NCI-H2171 (cell line): ENCODE measurements at regions not wholly inside any gene's neighbourhood (a gene's known extent, or its start where the extent isn't known, plus 50 kb on each side); places are given as distances from the start of the nearest gene placed in this dataset.
"Not testable (repeated sequence)": the region's sequence is repeated elsewhere in the genome, so short reads cannot be mapped to it uniquely, and the experiment has no call there.

Experiments
- DNase-seq: peaks from one replicate; lab custom pipeline; 2025; lab: John Stamatoyannopoulos, UW

DNA sequence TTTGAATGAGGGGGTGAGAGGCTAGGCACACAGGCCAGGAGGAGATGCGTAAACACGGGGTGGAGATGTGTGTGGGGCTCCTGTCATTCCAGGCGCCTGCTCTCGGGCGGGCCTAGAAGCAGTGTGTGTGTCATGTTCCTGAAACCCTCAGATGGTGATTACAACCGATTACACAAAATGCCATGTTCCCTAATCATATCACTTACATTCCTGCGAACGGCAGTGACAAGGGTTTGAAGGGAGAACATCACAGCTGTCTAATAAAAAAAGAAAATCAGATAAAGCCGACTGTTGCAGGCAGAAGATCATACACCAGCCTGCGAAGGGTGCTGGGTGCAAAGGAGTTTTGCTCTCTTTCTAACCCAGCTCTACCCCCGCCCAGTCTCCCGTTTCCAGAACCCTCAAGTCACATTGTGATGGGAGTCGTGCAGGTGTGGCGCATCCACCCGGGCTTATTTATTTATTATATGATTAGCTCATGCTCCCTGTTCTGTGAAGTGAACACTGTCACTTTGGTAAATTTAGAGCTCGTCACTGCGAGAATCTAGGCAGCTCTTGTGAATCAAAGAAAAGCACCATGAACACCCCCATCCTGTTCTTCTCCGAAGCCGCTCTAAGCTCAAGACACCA lies 140.3 kb downstream of the NR2F2 start:
- DNase-seq = no peak

DNA sequence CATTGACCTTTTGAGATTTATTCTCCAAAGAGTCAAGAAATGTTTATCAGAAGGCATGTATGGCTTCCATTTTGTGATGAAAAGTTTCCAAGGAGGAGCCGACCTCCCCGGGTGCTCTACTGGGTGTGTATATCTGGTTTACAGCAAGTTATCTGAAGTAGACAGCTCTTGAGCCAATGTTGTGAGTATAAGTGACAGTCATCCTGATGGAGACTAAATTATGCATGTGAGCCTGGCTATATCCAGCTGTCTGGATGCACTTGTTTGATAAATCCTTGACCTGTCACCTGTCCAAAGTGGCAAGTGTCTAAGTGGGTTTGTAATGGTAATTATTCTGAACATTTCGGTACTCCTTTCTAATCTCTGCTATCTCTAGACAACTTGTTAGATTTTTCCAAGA lies 142.2 kb downstream of the NR2F2 start:
- DNase-seq = no peak

DNA sequence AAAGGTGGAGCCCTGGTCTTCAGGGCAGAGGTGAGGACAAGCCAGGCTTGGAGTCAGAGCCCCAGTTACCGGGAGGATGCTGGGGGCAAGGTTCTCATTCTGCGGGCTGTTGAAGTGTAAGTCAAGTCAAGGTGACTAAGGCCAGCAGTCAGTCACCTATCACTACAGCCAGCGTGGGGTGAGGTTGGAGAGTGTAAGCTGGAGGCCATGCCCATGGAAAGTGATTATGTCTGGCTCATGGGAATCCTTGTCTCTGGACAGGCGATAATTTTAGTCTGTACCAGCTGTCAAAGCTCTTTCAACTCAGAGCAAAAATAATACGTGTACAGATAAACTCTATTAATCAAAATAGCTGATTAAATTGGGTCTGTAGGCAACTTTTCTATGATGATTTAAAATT lies 143.1 kb downstream of the NR2F2 start:
- DNase-seq = no peak

DNA sequence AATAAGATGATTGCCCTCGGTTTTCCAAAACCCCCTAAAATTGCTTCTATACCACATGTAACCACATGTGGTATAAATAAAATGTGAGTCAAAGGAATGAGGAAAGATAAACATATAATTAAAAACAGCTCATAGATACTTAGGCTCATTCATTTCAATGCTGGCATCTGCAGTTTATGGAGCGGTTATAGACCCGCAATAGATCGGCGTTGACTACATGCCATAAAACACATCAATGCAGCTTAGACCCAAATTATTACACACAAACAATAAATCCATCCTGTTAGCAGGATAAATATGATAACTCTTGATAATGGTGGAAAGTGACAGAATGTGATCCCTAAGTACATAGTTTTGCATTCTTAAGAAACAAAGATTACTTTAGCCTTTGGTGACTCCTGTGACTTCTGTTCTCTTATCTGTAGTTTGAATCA lies 143.7 kb downstream of the NR2F2 start:
- no peak for DNase-seq

DNA sequence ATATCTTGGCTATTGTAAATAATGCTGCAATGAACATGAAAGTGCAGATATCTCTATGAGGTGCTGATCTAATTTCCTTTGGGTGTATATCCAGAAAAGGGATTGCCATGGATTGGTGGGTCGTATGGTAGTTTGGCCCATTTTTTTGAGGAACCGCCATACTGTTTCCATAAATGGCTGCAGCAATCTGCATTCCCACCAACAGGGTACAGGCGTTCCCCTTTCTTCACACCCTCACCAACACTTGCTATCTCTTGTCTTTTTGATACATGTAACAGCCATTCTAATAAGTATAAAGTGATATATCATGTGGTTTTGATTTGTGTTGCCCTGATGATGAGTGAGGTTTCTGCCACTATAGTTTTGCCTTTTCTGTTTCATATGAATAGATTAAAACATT lies 146.7 kb downstream of the NR2F2 start:
- DNase-seq = no peak

DNA sequence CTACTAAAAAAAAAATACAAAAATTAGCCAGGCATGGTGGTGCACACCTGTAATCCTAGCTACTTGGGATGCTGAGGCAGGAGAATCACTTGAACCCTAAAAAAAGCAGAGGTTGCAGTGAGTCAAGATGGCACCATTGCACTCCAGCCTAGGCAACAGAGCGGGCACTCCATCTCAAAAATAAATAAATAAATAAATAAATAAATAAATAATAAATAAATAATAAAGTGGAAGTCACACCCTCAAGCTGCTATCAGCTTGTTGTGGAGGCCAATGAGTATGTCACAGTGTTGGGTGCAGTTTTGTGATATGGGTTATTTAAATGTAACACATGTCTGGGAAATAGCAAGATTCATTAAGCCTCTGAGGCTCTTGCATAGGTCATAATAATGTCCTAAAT lies 153.9 kb downstream of the NR2F2 start:
- DNase-seq = not testable (repeated sequence)

DNA sequence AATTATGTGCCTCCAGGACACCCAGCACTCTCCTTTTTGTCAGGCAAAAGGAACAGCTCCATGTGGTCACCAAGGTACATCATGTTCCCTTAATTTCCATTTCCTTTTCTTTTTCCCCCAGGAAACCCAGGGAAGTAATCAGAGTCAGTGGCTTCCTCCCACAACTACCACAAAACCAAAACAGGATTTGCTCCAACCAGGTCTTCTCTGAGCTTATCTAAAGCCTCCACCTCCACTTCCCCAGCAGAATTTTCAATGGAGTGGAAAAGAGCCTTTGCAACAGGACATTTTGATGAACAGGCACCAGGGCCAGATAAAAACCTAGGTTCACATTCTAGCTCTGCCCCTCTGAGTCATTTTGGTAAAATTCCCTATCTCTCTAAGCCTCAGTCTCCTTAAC lies 154.3 kb downstream of the NR2F2 start:
- no peak for DNase-seq

- no peak for DNase-seq
These were observed 156.7 kb downstream of the NR2F2 start for GRCh38 chr15:96487245-96487644.

- not testable (repeated sequence) for DNase-seq
These were observed 160.7 kb downstream of the NR2F2 start for GRCh38 chr15:96491066-96491699.

DNA sequence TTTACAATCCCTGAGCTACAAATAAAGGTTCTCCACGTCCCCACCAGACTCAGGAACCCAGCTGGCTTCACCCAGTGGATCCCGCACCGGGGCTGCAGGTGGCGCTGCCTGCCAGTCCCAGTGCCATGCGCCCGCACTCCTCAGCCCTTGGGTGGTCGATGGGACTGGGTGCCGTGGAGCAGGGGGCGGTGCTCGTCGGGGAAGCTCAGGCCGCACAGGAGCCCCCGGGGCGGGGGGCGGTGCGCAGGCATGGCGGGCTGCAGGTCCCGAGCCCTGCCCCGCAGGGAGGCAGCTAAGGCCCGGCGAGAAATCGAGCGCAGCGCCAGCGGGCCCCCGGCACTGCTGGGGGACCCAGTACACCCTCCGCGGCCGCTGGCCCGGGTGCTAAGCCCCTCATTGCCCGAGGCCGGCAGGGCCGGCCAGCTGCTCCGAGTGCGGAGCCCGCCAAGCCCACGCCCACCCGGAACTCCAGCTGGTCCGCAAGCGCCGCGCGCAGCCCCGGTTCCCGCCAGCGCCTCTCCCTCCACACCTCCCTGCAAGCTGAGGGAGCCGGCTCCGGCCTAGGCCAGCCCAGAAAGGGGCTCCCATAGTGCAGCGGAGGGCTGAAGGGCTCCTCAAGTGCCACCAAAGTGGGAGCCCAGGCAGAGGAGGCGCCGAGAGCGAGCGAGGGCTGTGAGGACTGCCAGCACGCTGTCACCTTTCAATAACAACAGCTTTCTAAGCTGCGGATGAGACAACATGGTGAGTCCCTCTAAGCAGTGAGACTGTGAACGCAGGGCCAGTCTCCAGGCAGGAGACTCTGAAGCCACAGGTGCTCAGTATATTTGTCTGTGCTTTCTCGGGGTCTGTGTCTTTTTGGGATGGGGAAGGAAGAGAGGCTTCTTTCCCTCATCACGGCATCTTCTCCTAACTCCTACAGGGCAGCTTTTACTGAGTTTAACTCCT lies 161.5 kb downstream of the NR2F2 start:
- DNase-seq = not testable (repeated sequence)

DNA sequence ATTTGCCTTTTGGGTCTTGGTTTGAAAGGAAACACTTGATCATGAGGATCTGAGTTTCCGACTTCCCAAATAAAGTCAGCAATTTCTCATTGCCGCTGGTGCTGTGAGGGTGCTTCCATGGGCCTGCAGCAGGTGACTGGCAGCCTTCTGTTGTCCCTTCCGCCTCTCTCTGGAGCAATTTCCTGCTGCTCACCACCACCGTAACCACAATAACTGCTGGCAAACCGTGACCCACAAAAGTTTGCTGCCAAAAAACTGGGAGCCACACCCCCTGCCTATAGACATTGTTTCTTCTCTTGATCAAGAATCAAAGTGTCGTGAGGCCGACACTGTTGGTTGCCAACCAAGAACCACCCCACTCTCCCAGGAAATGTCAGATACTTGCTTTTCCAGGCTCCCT lies 164.0 kb downstream of the NR2F2 start:
- no peak for DNase-seq

DNA sequence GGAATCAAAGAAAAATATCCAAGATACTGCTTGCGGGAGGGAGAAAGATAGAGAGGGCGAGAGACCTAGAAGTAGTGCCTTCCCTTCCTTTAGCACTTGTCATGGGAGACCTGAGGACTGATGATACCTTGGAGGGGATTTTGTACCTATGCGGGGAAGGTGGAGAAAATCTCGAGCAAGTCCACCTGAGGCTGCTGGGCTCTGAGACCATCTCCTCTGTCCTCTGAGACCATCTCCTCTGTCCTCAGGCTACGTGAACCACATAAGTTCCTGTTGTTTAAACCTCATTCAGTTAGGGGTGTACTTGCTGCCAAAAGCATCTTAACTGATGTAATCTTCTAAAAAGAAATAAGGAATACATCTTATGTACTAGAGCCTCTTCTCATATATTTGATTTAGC lies 164.9 kb downstream of the NR2F2 start:
- no peak for DNase-seq

DNA sequence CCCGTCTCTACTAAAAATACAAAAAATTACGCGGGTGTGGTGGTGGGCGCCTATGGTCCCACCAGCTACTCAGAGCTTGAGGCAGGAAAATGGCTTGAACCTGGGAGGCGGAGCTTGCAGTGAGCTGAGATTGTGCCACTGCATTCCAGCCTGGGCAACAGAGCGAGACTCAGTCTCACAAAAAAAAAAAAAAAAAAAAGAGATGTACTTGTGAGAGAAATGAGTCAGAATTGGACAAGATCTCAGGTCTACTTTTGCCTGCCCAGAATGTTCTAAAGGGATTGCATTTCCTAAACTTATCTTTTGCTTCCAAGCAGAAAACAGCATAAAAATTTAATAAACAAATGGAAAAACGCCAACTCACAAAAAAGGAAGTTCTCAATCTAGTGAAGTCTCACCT lies 167.5 kb downstream of the NR2F2 start:
- DNase-seq = no peak

DNA sequence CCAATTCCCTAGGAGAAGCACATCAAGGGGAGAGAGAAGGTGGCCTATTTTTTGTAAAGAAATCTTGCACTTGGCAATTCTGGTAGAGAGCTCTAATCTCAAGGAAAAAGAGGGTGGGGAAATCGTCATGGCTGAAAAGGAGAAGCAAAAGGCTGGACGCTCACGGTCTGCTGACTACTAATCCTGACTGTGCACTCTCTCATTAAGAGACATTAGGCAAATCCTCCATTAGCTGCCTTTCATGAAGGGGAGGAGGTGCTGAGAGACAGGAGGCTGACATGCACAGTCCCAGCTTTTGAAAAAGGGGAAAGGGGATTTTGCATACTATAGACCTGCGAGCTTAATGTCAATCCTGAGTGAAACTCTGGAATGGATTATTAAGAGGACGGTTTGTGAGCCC lies 170.0 kb downstream of the NR2F2 start:
- DNase-seq = no peak

- no peak for DNase-seq
These were observed 170.9 kb downstream of the NR2F2 start for GRCh38 chr15:96501362-96501761.

- no peak for DNase-seq
These were observed 171.7 kb downstream of the NR2F2 start for GRCh38 chr15:96502196-96502595.

DNA sequence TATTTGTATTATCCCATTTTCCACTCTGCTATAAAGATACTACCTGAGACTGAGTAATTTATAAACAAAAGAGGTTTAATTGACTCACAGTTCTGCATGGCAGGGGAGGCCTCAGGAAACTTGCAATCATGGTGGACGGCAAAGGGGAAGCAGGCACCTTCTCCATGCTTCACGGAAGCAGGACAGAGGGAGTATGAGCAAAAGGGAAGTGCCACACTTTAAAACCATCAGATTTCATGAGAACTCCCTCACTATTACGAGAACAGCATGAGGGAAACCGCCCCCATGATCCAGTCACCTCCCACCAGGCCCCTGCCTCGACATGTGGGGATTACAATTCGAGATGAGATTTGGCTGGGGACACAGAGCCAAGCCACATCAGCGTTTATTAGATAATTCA lies 172.8 kb downstream of the NR2F2 start:
- no peak for DNase-seq

DNA sequence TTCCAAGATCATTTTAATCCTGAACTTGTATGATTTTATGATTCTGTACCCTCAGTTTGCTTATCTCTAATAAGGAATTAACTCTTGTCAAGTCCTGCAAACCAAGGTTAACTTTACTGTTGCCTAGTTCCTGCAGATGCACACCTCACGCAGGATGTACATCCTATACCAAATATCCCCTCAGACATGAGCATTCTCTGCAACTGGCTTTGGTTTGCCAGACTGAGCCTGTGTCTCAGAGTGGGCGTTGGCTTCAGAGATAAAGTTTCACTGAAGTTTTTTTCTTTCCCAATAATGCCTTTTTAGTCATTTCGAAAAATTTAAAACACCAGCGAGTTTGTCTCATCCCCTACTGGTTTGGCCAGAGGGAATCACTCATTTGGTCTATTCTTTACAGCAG lies 173.9 kb downstream of the NR2F2 start:
- no peak for DNase-seq

DNA sequence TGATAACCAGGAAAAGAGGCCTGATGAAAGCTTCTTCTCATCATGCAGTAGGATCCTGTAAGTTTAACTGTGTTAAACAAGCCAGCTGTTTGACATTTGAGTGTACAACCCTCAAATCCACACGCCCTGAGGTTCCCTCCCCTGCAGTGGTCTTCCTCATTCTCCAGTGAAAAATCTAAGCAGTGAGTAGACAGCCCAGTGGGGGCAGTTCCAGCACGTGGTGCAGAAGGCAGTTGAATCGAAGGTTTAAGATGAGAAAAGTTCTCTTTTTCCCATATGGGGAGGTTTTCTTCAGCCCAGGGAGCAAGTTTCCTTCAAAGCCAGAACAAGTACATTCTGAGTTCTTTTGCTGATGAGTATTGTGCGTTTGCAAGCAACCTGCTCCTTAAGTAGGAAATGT lies 174.5 kb downstream of the NR2F2 start:
- no peak for DNase-seq

DNA sequence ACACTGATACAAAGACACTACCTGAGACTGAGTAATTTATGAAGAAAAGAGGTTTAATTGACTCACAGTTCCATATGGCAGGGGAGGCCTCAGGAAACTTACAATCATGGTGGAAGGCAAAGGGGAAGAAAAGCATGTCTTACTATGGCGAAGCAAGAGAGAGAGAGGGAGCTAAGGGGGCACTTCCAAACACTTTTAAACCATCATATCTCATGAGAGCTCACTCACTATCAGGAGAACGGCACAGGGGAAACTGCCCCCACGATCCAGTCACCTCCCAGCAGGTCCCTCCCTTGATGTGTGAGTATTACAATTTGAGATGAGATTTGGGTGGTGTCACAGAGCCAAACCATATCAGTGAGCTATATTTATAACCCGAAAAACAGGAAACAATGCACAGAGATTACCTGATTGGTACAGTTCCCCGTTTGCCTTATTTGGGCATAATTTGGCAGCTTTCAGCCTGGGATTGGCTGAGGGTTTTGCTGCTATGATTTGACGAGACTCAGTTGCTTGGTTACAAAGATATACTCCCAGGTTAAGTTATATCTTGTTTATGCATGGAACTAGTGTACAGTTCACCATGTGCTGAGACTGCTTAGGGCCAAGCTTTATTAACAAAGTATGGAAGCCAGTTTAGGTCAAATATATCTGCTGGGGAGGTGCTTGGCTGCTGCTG lies 184.2 kb downstream of the NR2F2 start:
- DNase-seq = no peak

DNA sequence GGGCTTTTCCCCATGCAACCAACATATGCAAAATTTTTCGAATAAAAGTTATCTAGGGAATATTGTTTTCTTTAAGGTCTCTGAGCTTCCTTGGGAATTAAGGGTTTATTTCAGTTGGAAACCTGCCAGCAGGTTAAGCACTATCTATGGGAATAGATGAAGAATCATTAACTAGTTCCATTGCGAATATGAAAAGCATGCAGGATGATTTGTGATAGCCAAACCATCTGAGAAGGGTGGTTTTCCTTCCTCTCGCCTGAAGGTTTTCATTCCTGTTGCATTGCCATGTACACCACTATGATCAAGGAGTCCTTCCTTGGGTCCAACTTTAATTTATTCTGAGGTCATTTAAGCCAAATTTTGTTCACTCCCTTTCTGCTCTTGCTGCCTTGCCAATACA lies 184.9 kb downstream of the NR2F2 start:
- no peak for DNase-seq

GRCh38 chr15:96521386-96521785 lies 190.9 kb downstream of the NR2F2 start:
- no peak for DNase-seq
